Esophagus squamous epithelium (tissue), 4 donors: ENCODE measurements at regions not wholly inside any gene's neighbourhood (a gene's known extent, or its start where the extent isn't known, plus 50 kb on each side); places are given as distances from the start of the nearest gene placed in this dataset.

Source experiments
- POLR2A ChIP-seq, 4 donors: fragments of 450-650 bp; IDR thresholded peaks; one replicate each; pipeline ENCODE4 v1.6.1; 2017; ENCODE audit warnings: antibody characterized with exemption in 4 of 4, mild to moderate bottlenecking in 4 of 4, moderate library complexity in 3 of 4
- TF ChIP-seq, protein P1 (sequence below), 6 experiments: fragments of 450-650 bp in 4 of 6; fragments of 200-600 bp in 2 of 6; sonication (generic) in 2 of 6; IDR thresholded peaks; one replicate each; pipeline ENCODE4 v1.5.1; 2016 to 2019; ENCODE audit warnings: antibody characterized with exemption in 6 of 6, mild to moderate bottlenecking in 4 of 6, moderate library complexity in 4 of 6

DNA sequence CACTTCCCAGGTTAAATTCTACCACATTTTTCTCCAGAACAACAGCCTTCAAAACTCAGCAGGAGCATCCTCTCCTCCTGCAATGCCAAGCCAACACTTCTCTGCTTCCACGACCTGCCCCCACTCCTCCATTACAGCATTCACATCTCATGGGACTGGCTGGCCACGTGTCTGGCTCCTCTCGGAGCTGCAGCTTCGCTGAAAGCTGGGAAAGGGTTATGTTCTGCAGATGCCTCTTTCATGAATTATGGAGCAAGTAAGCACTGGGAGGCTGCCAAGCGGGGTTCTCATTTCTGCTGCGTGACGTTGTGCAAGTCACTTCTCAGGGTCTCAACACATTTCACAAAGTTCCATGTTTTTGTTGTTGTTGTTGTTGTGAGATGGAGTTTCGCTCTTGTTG is 142.2 kb upstream of the RFLNA start:
- TF ChIP-seq, protein P1, sequence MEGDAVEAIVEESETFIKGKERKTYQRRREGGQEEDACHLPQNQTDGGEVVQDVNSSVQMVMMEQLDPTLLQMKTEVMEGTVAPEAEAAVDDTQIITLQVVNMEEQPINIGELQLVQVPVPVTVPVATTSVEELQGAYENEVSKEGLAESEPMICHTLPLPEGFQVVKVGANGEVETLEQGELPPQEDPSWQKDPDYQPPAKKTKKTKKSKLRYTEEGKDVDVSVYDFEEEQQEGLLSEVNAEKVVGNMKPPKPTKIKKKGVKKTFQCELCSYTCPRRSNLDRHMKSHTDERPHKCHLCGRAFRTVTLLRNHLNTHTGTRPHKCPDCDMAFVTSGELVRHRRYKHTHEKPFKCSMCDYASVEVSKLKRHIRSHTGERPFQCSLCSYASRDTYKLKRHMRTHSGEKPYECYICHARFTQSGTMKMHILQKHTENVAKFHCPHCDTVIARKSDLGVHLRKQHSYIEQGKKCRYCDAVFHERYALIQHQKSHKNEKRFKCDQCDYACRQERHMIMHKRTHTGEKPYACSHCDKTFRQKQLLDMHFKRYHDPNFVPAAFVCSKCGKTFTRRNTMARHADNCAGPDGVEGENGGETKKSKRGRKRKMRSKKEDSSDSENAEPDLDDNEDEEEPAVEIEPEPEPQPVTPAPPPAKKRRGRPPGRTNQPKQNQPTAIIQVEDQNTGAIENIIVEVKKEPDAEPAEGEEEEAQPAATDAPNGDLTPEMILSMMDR (IDR thresholded peaks at IDR 0.05): no peak
- no peak for TF ChIP-seq POLR2A (IDR thresholded peaks at IDR 0.05)
